ENCODE measurements at regions not wholly inside any gene's neighbourhood (a gene's known extent, or its start where the extent isn't known, plus 50 kb on each side); places are given as distances from the start of the nearest gene placed in this dataset.

DNA sequence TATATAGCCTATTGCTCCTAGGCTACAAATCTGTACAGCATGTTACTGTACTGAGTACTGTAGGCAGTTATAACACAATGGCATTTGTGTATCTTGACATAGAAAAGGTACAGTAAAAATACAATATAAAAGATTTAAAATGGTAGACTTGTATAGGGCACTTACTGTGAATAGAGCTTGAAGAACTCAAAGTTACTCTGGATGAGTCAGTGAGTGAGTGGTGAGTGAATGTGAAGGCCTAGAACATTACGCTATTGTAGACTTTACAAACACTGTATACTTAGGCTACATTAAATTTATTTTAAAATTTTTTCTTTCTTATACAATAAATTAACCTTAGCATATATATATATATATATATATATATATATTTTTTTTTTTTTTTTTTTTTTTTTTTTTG, 140.0 kb upstream of the UBE2E1 start:
- DNase-seq = no peak

- no peak for DNase-seq
Measured at GRCh38 chr3:23666818-23667217, 138.9 kb upstream of the UBE2E1 start.

- DNase-seq = no peak
Measured at GRCh38 chr3:23667536-23668429, 138.0 kb upstream of the UBE2E1 start.

GRCh38 chr3:23668430-23668904, 137.3 kb upstream of the UBE2E1 start:
- peak; percentile 91 for DNase-seq

DNA sequence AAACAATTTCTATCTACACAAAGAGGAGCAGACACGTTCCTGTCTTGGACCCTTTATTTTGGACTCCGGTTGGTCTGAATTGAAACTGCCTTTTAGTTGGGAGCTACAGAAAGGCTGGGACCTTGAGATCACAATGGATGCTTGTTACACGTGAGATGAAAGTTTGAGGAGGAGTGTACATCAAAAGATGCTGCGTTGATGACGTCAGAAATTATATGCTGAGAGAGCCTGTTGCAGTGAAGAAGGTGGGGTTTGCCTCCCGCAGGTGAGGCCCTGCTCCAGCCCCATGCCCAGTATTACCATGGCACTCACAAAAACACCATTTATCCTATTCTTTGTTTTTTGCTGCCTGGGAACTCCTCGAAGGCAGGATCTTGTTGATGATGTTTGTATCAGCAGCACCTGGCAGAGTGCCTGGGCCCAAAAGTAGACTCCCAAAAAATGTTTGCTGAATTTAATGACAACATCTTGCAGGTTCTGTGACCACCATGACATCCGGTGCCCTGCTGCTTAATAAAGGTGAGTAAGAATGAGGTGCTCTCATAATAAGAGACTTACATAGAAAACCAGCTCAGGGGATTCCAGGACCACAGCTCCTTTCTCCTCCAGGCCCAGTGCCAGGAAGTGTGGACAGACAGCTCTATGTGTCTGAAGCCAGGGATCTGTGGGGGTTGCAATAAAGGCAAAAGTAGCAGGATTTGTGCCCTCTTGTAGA, 136.1 kb upstream of the UBE2E1 start:
- no peak for DNase-seq

DNA sequence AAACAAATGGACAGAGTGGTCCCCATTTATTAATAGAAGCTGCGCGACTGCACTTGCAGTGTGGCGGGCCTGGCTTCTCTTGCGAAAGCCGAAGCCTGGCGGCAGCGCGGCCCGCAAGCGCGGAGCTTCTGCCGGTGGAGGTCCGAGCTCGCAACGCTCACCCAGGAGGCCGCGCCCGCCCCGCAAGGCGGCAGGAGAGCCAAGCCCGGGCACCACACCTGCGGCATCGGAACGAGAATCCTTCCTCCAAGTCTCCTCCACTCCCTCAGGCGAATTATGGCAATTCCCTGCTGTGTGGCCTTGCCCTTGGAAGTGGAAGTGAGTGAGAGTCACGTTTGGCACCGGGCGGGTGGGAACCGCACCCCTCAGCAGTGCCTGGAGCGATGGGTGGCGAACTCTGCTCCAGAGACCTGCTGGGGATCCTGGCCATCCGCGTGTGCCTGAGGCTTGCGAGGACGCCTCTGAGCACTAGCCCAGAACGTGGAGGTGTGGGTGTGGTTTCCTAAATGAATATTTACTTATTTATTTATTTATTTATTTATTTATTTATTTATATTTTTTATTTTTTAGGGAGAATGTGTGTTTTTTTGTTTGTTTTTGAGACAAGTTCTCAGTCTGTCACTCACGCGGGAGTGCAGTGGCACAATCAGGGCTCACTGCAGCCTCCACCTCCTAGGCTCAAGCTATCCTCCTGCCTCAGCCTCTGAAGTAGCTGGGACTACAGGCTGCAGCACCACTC, 133.7 kb upstream of the UBE2E1 start:
- no peak for DNase-seq

GRCh38 chr3:23672628-23673027, 133.1 kb upstream of the UBE2E1 start:
- DNase-seq = no peak

DNA sequence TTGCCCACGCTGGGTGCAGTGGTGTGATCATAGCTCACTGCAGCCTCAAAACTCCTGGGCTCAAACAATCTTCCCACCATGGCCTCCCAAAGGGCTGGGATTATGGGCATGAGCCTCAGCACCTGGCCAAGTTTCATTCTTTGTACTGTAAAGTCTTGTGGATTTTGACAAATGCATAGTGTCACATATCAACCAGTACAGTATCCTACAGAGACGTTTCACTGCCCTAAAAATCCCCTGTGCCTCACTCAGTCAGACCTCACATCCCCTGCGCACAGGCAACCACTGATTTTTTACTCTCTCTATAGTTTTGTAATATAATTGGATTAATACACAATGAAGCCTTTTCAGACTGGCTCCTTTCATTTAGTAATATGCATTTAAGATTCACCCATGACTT, 130.7 kb upstream of the UBE2E1 start:
- DNase-seq = no peak

DNA sequence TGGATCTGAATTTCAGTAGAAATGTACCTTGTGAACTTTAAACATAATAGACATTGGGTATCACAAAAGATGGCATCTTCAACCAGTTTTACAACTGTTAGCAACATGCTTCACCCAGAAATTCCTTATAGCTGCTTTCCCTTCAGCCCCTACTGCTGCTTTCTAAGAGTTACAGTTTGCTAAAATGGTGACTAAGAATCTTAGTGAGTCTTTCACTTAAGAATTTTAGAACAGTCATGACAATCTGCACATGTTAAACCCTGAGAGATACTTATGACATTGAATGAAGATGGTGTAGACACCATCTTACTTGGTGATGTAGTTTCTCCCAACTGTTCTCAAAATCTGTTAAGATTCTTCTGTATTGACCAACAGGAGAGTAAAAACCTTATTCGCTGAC, 129.7 kb upstream of the UBE2E1 start:
- no peak for DNase-seq

DNA sequence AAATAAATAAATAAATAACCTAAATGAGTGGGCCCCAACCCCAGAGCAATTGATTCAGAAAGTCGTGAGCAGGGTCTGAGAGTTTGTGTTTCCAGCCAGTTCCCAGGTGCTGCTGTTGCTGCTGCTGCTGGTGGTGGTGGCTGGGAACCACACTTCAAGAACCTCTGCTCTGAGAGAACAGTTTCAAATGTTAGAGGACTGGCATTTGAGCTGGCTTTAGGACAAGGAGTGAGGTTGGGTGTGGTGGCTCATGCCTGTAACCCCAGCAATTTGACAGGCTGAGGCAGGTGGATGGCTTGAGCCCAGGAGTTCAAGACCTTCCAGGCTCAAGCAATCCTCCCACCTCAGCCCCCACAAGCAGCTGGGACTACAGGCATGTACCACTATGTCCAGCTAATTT, 123.1 kb upstream of the UBE2E1 start:
- no peak for DNase-seq

DNA sequence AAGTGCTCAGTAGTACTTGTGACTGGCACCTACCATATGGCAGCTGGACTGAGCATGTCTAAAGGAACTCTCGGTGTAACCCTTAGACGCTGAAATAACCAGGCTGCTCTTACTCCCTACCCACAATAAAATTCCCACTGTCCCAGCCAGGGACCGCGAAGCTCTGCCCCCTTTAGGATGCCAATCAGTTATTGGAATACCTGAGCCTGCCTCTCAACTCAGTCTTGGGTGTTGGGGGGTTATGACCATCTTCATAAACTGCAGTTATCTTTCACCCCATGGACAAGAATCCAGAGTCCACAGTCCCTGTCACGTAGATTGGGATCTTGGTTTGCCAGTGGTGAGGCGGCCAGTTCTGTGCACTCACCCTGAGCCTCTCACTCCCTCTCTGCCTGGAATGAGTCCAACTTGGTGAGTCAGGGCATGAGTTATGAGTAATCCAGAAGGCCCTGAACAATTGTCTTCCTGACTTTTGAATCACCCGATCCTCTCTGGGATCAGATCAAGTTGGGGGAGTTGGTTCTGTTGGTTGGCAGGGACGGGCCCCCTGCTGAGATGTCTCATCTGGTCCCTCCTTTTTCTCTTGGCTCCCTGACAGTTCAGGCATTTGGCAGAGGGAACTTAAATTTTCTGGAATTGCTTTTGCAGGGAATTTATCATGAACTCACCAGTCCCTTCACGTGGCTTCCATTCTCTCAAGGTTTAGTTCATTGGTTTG, 120.1 kb upstream of the UBE2E1 start:
- DNase-seq = peak; percentile 100

DNA sequence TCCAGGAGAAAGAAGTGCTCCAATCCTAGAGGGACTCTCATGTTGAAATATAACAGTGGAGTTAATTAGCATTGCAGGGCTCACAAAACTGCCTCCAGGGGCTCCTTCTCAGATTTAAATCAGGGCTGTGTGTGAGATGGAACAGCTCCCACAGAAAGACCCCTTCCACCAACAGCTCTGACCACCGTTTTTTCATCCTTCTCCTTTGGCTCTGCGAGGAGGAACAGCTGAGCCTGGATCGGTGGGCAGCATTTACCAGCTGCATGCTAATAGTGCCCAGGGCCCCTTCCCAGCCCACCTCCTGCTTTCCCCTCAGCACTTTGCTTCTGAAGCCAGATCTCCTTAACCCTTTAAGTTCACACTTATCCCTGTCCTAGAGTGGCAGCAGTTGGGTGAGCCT, 119.2 kb upstream of the UBE2E1 start:
- no peak for DNase-seq

DNA sequence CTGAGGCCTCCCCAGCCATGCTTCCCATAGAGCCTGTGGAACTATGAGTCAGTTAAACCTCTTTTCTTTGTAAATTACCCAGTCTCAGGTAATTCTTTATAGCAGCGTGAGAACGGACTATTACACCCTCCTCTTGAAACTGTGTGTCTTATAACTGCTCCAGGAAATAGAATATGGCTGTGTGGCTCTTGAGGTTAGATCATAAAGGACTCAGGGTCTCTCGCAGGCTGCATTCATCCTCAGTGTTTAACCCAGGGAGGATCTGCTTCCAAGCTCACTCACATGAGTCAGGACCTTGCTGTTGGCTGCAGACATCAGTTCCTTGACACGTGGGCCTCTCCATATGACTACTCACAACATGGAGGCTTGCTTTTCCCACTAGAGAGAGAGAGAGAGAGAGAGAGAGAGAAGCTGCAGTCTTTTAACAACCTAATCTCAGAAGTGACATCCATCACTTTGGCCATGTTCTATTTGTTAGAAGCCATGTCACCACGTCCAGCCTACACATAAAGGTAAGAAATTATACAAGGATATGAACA, 114.3 kb upstream of the UBE2E1 start:
- DNase-seq = no peak

GRCh38 chr3:23696842-23697241, 108.9 kb upstream of the UBE2E1 start:
- DNase-seq = no peak

DNA sequence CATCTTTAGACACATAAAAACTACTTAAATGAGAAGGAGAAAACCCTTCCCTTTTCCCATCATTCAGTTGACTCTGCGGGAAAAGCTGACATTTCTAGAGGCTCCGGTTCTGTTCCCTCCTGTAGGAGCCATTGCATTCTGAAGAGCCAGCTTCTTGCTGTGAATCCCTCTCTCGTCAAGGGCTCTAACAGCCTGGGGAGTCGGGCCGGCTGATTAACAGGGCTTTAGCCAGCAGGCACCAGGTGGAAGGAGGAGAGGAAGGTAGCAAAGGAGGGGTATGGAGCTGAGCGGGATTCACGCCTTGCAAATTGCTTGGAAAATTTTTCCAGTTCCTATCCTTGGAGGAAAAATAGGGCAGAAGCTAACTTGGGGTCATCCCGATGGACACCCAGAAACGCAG, 108.3 kb upstream of the UBE2E1 start:
- DNase-seq = no peak

DNA sequence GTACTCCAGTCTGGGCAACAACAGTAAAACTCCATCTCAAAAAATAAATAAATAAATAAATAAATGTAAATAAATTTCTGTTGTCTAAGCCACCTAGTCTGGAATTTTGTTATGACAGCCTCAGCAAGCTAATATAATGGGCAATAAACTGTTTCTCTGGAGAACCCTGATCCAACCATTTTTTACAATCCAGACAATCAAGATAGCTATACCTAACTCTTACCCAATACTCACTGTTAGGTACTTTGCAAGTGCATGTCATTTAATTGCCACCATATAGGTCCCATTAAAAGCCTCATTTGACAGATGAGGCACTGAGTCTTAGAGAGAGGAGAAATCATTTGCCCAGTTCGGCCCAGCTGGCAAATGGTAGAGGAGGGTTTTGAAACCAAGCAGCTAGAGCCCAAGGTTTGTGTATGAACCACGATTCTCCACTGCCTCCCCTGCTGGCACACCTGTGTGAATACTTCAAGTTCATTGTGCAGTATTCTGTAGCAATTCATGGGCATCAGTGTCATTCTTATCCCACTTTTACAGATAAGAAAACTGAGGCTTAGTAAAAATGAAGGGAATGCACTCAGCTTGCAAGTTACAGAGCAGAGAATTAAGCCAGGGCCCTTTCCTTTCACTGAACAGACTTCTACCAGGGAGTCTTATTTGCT, 107.0 kb upstream of the UBE2E1 start:
- DNase-seq = no peak

GRCh38 chr3:23700616-23701015, 105.1 kb upstream of the UBE2E1 start:
- no peak for DNase-seq

DNA sequence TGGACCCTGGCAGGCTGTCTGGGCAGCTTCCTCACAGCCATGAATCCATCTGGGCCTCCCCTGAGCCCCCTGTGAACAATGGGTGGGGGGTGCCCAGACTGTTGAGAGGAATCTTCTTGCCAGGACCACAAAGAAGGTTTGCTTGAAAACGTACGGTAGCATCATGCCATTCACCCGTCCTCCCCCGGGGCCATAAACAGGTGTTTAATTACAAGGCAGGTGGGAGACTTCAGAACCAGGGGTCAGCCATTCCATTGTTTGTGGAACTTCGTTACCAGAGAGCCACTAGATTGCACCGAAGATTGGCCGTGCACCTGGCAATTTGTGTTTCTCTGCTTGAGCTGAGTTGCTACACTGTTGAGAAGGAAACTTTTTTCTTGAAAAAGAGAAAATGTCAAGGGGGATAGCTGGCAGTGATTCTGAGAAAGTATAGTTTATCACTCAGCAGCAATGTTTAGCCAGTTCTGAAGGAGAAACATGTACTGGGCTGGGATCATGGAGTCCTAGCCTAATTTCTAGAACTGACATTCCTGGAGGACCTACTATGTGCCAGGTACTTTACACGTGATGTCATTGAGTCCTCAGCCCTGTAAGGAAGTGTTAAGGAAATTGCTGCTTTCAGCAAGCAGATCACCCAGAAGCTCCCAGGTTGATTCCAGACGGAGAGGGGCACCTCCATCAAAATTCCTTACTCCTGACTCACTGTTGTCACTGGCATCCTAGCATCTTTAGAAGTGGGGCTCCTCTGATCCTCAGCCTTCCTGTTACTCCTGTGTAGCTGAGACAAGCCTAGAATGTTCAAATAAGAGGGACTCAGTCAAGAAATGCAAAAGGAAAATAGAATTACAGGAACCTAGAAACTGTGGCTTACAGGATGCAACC, 103.8 kb upstream of the UBE2E1 start:
- DNase-seq = peak; percentile 68

- no peak for DNase-seq
Measured at GRCh38 chr3:23704298-23704697, 101.5 kb upstream of the UBE2E1 start.

GRCh38 chr3:23706111-23706510, 99.6 kb upstream of the UBE2E1 start:
- DNase-seq = no peak

DNA sequence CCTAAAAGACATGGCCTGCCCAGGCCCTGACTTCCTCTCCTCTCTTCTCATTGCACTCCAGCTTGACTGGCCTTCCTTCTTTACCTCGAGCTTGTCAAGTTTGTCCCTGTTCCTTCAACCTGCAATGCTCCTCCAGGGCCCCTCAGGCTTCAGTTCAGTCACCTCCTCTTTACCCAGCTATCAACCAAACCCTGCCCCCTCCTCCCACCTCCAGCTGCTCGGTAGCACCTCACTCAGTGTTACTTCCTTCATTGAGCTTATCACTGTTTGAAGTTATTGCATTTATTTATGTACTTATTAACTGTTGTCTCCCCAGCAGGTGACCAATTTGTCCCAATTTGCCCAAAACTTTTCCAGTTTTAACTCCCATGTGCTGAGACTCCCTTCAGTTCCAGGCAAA, 95.8 kb upstream of the UBE2E1 start:
- no peak for DNase-seq
